GM21576 (cell line): ENCODE measurements at regions not wholly inside any gene's neighbourhood (a gene's known extent, or its start where the extent isn't known, plus 50 kb on each side); places are given as distances from the start of the nearest gene placed in this dataset.

Experiments used
- ATAC-seq: cut with Tn5 transposase; IDR thresholded peaks from one replicate; pipeline ENCODE4 v1.9.1; 2021; ENCODE audit warnings: mild to moderate bottlenecking, moderate library complexity; ENCODE audit not compliant: unreplicated experiment

DNA sequence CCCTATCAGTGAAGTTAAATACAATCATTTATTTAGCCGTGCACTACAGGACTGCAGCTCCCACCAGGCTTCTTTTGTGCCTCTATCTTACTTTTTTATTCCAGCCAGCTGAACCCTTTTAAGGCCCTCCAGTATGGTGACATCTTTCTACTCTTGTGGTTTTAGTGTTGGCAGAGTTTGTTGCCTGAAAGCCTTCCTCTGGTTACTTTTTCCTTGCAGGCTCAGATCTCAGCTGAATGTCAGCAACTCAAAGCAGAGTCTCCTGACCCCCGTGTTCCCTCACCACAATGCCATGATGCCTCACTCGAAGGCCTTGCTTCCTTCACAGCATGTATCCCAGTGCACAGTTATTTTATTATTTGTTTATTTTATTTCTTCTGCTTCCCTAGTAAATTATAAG is 818.9 kb upstream of the LCORL start:
- ATAC-seq: no peak

DNA sequence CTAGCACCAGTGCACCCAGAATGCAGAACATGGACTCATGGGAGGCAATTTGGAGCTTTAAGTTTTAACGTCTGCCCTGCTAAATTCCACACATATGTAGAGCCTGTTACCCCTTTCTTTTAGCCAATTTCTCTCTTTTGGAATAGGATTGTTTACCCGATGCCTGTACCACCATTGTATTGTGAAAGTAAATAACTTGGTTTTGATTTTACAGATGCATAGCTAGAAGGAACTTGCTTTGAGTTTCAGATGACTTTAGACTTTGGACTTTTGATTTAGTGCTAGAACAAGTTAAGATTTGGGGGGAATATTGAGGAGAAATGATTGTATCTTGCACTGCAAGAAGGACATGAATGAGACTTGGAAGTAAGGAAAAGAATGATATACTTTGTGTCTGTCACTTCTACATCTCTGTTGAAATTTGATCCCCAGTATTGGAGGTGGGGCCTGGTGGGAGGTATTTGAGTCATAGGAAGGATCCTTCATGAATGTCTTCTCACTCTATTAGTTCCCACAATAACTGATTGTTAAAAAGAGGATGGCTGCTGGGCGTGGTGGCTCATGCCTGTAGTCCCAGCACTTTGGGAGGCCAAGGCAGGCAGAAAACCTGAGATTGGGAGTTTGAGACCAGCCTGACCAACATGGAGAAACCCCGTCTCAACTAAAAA is 794.8 kb upstream of the LCORL start:
- ATAC-seq: no peak

DNA sequence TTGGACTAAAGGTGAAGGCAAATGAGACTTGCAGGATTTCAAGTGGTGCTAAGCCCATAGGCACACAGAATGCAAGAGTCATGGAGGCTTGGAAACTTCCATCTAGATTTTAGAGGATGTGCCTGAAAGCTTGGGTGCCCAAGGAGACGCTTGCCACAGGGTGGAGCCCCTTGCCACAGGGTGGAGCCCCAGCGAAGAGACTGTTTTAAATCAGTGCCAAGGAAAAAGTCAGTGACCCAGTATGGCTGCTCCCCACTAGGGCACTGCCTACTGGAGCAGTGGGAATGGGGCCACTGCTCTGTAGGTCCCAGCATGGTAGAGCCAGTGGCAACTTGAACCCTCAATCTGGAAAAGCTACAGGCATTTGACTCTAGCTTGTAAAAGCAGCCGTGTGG is 794.2 kb upstream of the LCORL start:
- no peak for ATAC-seq

DNA sequence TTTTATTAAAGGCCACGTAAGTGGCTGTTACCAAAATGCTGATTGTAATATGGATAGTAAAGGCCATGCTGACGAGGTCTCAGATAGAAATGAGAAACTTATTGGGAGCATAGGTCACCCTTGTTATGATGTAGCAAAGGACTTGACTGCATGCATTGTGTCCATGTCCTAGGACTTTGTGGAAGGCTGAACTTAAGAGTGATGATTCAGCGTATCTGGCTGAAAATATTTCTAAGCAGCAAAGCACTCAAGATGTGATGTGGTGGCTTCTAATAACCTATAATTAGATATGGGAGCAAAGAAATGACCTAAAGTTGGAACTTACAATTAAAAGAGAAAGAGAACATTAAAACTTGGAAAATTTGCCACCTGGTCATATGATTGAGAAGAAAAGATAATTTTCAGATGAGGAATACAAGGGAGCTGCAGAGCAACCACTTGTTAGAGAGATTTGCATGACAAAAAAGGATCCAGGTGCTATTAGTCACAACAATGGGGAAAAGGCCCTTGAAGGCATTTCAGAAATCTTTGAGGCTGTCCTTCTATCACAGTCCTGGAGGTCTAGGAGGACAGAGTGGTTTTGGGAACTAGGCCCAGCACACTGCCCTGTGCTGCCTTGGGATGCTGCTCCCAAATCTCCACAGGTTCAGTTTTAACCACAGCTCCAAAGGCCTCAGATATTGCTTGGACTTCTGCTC is 793.7 kb upstream of the LCORL start:
- no peak for ATAC-seq

DNA sequence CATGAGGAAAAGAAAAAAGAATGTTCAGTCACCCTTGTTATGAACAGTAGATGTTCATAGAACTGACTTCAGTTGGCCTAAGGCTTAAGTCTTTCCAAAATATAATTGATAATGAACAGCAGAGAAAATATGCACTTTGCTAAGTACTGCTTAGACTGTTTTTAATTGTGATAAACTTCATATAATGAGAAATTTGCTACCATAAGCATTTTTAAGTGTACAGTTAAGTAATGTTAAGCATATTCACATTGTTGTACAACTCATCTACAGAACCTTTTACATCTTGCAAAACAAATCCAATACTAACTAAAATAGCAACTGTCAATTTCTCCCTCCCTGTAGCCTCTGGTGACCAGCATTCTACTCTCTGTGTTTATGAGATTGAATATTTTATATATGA is 792.2 kb upstream of the LCORL start:
- ATAC-seq: no peak

DNA sequence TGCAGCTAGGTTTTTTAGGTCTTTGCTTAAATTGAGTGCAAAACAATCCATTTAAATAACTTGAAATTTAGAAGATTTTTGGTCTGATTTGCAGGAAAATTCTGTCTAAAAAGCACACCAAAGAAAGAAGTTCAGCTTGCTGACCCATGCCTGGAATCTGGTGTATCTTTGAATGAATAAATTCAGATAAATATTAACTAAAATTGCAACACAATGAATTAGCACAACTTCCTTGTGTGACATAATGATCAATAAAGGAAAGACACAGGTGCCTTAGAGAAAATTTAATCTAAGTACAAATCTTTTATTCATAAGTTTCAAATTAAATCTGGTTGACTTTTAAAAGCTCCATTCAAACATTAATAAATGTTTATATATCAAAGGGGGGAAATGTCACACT is 791.5 kb upstream of the LCORL start:
- no peak for ATAC-seq

DNA sequence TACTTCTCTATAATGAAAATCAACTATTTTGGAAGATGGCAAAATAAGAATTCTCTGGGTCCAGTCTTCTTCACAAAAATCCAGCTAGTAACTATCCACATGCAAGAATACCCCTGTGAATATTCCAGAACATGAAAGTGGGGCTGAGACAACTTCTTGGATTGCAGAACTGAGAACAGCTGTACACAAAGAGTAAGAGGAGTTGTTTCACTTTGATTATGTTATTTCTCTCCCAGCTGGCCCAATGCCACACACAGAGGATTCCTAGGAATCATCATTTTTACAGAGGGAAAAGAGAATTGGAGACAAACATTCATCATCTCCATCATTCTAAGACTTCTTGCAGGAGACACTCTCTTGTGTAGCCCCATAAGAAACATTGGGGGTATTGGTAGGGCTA is 782.2 kb upstream of the LCORL start:
- no peak for ATAC-seq

DNA sequence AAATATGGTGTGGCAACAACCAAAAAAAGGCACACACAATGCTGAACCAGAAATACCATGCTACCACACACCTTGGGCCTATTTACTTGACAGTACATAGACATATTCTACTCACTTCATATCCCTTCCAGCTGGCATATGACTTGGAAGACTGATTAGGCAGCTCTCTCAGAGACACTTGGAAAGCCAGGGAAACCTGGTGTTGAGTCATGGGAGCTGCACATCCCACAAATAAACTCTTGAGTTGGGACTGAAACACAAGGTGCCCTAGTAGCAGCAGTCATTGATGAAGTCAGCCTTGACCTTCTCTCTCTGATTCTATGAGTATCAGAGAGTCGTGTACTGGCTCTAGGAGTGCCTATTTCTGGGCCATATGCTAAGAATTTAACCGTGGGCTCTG is 776.6 kb upstream of the LCORL start:
- no peak for ATAC-seq

DNA sequence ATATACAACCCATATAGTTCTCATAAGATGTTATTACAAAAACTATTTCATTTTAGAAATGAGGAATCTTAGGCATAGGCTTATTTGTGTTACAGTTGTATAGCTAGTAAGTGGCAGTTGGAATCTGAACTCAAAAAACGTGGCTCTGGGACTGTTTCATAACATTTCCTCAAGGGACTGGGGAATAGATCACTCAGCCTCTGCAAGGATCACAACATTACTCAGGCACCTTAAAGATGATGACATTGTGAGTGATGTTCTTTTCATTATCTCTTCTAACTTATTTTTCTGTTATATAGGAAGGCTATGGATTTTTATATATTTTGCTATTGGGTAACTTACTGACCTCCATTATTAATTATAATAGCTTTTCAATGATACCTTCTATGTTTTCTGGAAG is 774.2 kb upstream of the LCORL start:
- no peak for ATAC-seq

DNA sequence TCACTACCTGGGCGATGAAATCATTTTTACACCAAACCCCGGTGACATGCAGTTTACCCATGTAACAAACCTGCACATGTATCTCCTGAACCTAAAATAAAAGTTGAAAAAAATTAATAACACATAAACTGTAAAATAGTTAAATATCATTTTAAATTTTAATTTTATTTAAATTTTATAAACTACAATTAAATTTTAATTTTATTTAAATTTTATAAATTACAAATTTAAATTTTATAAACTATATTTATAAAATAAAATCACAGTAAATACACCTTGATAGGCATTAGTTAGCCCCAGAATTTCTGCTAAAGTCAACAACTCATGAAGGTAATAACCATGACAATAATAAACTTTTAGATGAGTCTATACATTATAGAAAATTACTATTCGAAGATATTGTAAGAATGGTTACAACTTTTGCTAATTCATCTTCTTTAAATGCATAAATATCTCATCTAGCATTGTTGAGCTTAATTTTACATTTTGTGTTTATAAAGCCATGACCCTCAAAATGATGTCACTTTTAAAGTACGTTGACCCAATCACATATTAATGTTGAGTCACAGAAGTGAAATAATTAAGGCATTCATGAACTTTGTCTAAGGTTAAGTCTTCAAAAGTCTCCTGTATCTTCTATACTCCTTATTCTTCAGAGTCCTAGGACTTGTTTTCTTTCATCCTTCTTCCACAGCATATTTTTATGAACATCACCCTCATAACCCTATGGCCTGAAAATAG is 755.8 kb upstream of the LCORL start:
- no peak for ATAC-seq

DNA sequence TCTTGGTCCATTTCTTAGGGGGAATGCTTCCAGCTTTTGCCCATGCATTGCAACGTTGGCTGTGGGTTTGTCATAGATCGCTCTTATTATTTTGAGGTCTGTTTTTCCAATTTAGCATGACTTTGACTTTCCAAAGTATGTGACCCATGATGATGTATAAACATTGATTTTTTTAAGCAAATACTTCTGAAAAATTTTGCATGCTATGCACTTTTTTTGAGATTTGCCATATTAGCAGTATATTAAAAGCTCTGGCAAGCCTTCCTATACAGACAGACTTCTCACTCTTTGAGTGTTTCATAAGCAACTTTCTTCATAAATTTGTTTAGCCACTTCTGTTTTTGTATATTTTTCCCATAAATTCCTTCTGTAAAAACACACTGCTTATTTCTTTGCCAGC is 746.4 kb upstream of the LCORL start:
- no peak for ATAC-seq

DNA sequence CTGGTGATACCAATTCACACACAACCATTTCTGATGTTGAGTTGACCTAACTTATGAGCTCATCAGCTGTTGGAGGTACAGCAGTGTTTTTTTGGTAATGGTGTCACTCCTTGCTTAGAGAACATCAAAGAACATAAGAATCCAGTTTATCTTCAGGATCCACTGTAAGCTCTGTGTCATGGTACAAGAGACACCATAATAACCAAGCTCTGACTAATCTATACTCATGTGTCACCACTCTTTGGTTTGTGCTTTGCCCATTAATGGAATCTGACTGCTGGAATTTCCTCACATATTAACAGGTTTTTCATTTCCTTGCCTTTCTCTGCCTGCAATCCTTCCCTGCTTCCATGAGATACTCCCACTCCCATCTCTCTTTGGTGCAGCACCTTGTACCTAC is 735.1 kb upstream of the LCORL start:
- ATAC-seq: no peak

DNA sequence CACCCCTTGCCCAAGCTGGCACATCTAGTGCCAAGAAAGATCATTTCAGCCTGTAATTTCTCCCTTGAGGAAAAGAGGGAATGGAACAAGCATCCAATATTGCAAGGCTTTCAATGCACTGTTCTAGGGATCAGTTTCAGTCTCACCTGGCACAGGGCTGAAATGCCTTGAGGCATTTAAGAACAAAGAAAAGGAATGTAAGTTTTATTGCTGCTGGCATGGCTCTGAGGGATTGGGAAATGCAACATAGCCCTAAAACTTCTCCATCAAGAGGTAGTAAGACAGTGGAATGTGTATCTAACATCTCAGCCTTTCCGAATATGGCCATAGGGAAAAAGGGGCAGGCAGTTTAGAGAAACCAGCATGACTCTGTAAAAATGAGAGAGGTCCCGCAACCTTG is 732.6 kb upstream of the LCORL start:
- ATAC-seq: no peak

DNA sequence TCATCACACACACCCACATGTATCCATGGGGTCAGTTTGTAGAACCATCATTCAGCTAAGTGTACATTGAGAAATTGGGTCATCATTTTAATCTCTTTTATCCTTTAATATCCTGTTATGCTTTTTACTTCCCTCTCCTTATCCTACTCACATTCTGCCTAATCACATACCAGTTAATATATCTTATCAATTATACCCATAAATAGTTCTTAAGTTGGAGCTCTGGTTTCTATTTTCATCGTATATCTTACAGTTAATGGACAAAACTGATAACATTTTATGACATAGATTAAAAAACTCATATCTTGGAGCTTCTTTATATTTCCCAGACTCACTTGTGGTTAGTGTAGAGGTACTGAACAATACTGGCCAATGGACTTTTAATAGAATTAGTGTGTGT is 729.5 kb upstream of the LCORL start:
- ATAC-seq: no peak

DNA sequence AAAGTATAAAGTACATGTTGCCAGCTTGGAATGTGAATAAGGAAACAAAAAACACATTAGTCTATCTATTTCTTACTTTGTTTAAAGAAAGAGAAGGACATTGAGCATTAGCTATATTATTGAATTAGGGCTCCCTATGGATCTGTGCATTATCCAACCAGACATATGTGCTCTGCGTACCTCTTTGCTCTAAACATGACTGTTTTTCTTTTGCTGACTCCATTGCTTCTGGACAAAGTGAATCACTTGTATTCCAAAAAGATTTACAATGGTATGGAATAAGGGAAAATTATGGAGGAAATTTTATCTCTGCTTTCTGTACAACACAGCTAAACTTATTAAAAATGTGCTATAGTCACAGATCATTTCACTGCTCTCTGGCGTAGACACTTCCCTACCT is 727.8 kb upstream of the LCORL start:
- ATAC-seq: no peak

DNA sequence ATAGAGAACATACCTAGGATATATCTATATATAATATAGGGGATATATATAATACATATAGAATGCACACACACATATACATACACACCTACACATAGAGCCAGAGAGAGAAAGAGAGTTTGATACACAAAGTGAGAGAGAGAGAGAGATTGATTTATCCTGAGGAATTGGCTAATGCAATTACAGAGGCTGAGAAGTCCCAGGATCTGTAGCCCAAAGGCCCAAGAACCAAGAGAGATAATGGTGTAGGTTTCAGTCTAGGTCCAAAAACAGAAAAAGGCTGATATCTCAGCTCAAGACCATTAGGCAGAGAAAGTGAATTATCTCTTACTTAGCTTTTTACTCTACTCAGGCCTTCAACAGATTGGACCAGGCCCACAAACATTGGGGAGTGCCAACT is 715.0 kb upstream of the LCORL start:
- no peak for ATAC-seq

DNA sequence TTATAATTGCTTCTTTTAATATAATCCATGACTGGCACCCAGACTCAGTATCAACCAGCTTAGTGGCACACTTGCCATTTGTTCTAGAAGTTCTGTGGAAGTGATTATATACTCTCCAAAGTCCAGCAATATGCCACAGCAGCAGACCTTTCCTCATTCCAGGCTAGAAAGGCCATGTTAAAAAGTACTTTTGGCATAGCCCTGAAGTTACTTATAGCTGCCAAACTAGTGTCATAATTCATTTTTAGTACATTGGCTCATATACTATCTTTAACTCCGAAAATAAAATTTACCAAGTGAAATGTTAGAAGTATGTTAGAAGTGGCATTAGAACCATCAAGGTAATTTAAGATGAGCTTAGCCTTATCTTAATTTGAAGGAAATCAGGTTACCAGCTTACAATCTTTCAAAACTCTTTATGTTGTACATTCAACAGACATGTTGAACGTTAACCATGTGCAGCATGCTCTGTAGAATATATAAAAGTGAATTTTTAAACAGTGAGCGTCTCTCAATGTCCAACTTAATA is 714.2 kb upstream of the LCORL start:
- no peak for ATAC-seq

DNA sequence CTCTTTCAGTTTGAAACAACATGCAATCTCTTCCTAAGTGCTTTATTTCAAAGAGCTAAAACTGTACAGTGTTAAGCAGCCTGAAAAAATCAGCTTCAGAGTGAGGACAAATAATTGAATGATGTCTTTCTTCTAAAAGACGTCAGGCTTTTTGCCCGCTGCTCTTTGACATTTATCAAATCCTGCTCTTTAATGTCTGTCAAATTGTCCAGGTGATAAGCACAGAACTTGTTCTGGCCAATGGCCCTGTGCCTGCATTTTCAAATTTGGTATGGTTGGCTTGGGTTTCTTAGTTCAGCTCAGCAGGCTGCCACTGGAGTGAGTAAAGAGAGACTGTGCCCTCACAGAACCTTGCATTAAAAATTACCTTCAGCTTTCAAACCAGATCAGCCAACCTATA is 712.9 kb upstream of the LCORL start:
- ATAC-seq: no peak

DNA sequence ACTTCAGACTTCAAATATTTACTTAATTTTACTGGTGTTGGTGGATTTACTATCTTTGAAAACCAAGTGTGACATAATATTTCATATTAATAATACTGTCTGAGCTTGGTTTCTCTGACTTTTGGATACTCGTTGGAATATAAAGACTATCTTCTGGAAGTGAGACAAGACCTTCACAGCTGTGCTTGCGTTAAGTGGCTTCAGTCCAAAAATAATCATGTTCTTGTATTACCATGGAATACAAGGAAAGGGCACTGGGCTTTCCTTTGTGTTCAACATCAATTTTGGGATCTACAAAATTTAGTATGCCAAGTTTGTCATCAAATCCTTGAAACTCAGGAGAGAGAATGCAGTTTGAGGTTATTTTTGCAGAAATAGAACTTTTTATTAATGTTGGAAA is 712.4 kb upstream of the LCORL start:
- no peak for ATAC-seq

DNA sequence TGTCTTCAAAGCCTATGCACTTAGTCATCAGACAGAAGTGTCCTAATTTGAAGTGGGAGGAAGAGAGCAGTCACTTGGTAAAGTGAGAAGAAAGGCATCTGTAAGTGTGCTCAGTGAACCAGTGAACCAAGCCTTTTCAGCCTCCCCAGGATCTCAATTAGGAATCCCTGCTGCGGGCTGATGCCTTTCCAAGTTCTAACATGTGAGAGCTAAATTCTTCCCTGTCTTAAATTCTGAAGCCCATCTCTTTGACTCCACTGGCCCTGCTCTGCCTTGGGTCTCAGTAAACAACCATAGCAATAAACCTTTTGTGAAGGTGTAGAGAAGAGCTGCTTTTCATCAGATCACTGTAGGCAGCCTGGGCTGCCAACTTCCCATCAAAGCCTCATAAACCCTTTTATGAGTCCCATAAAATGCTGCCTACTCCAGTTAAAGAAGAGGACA is 701.2 kb upstream of the LCORL start:
- ATAC-seq: no peak

DNA sequence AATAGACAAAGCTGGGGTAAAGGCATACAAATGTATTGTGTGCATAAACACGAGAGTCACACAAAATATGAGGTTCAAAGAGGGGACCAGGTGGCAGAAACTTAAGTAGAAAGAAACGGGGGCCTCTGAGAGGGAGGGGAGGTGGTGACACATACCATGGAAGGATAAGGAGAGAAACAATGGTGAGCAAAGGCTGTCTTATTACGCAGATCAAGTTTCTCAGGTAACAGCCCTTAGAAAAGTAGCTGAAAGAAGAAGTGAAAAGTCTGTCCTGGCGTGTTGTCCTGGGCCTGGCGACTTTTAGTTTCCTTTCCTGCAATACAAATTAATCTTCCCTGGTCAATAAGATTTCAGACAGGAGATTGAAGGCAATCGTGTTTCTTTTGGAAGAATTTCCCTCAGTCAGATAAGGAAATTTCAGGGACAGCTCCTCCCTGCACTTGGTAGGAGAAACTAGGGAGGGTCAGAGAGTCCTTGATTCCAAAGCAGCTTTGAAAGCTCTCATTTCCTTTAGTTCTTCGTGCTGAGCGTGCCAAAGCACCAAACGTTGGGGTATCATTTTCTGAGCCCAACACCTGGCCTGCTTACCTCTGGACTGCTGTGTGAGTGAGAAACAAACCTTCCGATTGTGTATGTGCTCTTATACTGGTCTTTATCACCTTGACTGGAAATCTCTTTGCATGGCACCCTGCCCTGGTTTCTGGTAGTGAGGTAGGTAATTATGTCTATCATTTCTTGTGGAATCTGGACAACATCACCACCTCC is 676.7 kb upstream of the LCORL start:
- no peak for ATAC-seq
